ENCODE measurements at regions not wholly inside any gene's neighbourhood (a gene's known extent, or its start where the extent isn't known, plus 50 kb on each side); places are given as distances from the start of the nearest gene placed in this dataset.

DNA sequence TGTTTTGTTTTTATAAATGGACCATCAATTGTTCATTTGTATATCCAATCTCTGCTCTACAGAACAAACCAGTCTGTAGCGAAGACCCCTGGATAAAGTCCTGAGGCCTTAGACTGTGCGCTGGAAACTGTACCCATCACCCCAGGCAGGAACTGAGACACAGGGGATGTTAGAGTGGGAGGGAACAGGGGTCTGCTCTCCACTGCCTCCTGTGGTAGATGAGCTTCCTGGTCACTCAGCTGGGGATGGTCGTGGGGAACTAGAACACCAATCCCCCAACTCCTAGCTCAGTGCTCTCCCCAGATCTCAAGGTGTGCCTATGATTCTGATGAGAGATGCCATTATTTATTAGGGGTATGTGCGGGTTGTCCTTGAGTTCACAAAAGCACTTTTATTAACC, 340.2 kb upstream of the IGF1R start:
- TF ChIP-seq, protein P1, sequence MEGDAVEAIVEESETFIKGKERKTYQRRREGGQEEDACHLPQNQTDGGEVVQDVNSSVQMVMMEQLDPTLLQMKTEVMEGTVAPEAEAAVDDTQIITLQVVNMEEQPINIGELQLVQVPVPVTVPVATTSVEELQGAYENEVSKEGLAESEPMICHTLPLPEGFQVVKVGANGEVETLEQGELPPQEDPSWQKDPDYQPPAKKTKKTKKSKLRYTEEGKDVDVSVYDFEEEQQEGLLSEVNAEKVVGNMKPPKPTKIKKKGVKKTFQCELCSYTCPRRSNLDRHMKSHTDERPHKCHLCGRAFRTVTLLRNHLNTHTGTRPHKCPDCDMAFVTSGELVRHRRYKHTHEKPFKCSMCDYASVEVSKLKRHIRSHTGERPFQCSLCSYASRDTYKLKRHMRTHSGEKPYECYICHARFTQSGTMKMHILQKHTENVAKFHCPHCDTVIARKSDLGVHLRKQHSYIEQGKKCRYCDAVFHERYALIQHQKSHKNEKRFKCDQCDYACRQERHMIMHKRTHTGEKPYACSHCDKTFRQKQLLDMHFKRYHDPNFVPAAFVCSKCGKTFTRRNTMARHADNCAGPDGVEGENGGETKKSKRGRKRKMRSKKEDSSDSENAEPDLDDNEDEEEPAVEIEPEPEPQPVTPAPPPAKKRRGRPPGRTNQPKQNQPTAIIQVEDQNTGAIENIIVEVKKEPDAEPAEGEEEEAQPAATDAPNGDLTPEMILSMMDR (conservative IDR thresholded peaks at IDR 0.05) = no peak
- TF ChIP-seq EZH2 (IDR thresholded peaks at IDR 0.05; ENCODE audit: low read depth) = no peak
